ENCODE measurements at regions not wholly inside any gene's neighbourhood (a gene's known extent, or its start where the extent isn't known, plus 50 kb on each side); places are given as distances from the start of the nearest gene placed in this dataset.

DNA sequence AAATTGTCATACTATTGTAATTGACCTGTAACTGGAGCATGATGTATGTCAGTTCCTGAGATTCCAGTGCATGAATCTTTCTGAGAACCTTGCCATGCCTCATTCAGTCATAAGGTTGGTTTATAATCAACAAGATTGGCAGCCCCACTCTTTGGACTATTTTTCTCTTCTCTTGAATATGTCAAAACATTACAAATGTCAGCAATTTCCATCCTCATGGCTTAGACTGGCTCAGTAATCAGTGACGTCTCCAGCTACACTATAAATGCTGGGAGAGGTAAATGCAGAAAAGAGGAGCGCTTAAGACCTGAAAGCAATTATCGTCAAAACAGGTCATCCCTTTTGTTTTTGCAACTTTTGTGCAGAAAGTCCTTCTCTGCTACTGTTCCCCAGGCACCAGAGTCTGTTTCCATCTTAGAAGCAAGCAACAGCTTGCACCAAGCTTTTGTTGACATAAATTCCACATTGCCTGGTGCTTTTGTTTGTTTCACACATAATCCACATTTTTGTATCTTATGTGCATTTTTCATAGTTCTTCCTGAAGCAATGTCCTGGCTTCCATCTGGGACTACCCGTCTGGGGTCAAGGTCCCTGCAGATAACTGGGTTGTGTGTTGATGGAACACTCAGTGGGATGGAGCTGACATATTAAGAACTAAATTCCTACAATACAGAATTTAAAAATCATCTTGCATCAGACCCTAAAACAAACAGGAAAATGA lies 149.8 kb downstream of the OSR1 start:
- TF ChIP-seq, protein P1, sequence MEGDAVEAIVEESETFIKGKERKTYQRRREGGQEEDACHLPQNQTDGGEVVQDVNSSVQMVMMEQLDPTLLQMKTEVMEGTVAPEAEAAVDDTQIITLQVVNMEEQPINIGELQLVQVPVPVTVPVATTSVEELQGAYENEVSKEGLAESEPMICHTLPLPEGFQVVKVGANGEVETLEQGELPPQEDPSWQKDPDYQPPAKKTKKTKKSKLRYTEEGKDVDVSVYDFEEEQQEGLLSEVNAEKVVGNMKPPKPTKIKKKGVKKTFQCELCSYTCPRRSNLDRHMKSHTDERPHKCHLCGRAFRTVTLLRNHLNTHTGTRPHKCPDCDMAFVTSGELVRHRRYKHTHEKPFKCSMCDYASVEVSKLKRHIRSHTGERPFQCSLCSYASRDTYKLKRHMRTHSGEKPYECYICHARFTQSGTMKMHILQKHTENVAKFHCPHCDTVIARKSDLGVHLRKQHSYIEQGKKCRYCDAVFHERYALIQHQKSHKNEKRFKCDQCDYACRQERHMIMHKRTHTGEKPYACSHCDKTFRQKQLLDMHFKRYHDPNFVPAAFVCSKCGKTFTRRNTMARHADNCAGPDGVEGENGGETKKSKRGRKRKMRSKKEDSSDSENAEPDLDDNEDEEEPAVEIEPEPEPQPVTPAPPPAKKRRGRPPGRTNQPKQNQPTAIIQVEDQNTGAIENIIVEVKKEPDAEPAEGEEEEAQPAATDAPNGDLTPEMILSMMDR (IDR thresholded peaks at IDR 0.05) = no peak
- TF ChIP-seq POLR2AphosphoS5 (IDR thresholded peaks at IDR 0.05) = no peak
- TF ChIP-seq POLR2A (IDR thresholded peaks at IDR 0.05) = no peak

Data from gastroesophageal sphincter (tissue), 3 donors.